ENCODE measurements at regions not wholly inside any gene's neighbourhood (a gene's known extent, or its start where the extent isn't known, plus 50 kb on each side); places are given as distances from the start of the nearest gene placed in this dataset.

- no peak overlapping the region for H3K4me3 ChIP-seq
- H3K4me1 ChIP-seq: peaks cover 0 to 21% of the 10 kb centered on the region in 2 donors
- H3K36me3 ChIP-seq: no peaks in the 10 kb centered on the region
- H3K9me3 ChIP-seq: no peaks in the 10 kb centered on the region
- DNase-seq (ENCODE audit: low spot score): no peak
- no peaks in the 10 kb centered on the region for H3K27me3 ChIP-seq
- no peak for TF ChIP-seq CTCF (IDR thresholded peaks at IDR 0.05)
- H3K27ac ChIP-seq: no peak overlapping the region
These were observed 93.3 kb upstream of the BOD1 start for GRCh38 chr5:173709761-173710160.

GRCh38 chr5:173710528-173710927, 94.1 kb upstream of the BOD1 start:
- Histone ChIP-seq H3K27me3 (no peaks in the 10 kb centered on the region), H3K27ac (no peak overlapping the region), H3K4me3 (no peak overlapping the region), H3K36me3 (no peaks in the 10 kb centered on the region), H3K4me1 (peaks cover 0 to 21% of the 10 kb centered on the region in 2 donors), H3K9me3 (no peaks in the 10 kb centered on the region)
- DNase-seq (ENCODE audit: low spot score): no peak
- TF ChIP-seq CTCF (IDR thresholded peaks at IDR 0.05): no peak

GRCh38 chr5:173711466-173711865, 95.0 kb upstream of the BOD1 start:
- Histone ChIP-seq H3K4me1 (peaks cover 0 to 17% of the 10 kb centered on the region in 2 donors), H3K9me3 (no peaks in the 10 kb centered on the region), H3K27ac (no peak overlapping the region), H3K27me3 (no peaks in the 10 kb centered on the region), H3K4me3 (no peak overlapping the region), H3K36me3 (no peaks in the 10 kb centered on the region)
- no peak for TF ChIP-seq CTCF (IDR thresholded peaks at IDR 0.05)
- DNase-seq (ENCODE audit: low spot score): no peak

GRCh38 chr5:173712609-173713175, 96.2 kb upstream of the BOD1 start:
- no peaks in the 10 kb centered on the region for H3K9me3 ChIP-seq
- TF ChIP-seq CTCF (IDR thresholded peaks at IDR 0.05): no peak
- H3K36me3 ChIP-seq: no peaks in the 10 kb centered on the region
- H3K27ac ChIP-seq: no peak overlapping the region
- H3K4me3 ChIP-seq: no peak overlapping the region
- peaks cover 0 to 5% of the 10 kb centered on the region in 2 donors for H3K4me1 ChIP-seq
- DNase-seq (ENCODE audit: low spot score): no peak
- no peaks in the 10 kb centered on the region for H3K27me3 ChIP-seq

GRCh38 chr5:173714551-173715428, 98.3 kb upstream of the BOD1 start:
- Histone ChIP-seq H3K4me3 (no peak overlapping the region), H3K27me3 (no peaks in the 10 kb centered on the region), H3K27ac (no peak overlapping the region), H3K36me3 (no peaks in the 10 kb centered on the region), H3K9me3 (no peaks in the 10 kb centered on the region), H3K4me1 (no peaks in the 10 kb centered on the region)
- no peak for TF ChIP-seq CTCF (IDR thresholded peaks at IDR 0.05)
- DNase-seq (ENCODE audit: low spot score): no peak

Measured in right atrium auricular region (tissue), 2 donors.